T-helper 2 cell treated with Interferon-gamma antibody and Interleukin-4, amounts not matched to agents 100 ng/mL and 5 ng/mL, for 36 hours (primary cell): ENCODE measurements at regions not wholly inside any gene's neighbourhood (a gene's known extent, or its start where the extent isn't known, plus 50 kb on each side); places are given as distances from the start of the nearest gene placed in this dataset.
"Not testable (repeated sequence)": the region's sequence is repeated elsewhere in the genome, so short reads cannot be mapped to it uniquely, and the experiment has no call there.

Experiments
- intact Hi-C: fragments of 100-400 bp; cut with micrococcal nuclease; formaldehyde crosslinking; loops from one replicate; pipeline ENCODE4 v1.15.1; 2023

GRCh38 chr3:154904328-154904727 lies 175.8 kb upstream of the MME start:
- intact Hi-C loops = loop anchor here (10.0 kb wide), 1 partner anchor 420 kb away; no protein-coding TSS in a partner anchor

- intact Hi-C loops = loop anchor here (10.0 kb wide), 1 partner anchor 422 kb away; no protein-coding TSS in a partner anchor
Observed at GRCh38 chr3:154902495-154902894, 177.6 kb upstream of the MME start.

GRCh38 chr3:154901278-154901677 lies 178.8 kb upstream of the MME start:
- intact Hi-C loops = loop anchor here (10.0 kb wide), 1 partner anchor 424 kb away; no protein-coding TSS in a partner anchor

GRCh38 chr3:154900816-154901215 lies 179.3 kb upstream of the MME start:
- intact Hi-C loops = loop anchor here (10.0 kb wide), 1 partner anchor 424 kb away; no protein-coding TSS in a partner anchor

- intact Hi-C loops = no loop called here
Observed at GRCh38 chr3:154898916-154899315, 181.2 kb upstream of the MME start.

- intact Hi-C loops = no loop called here
Observed at GRCh38 chr3:154898443-154898842, 181.7 kb upstream of the MME start.

- intact Hi-C loops = no loop called here
Observed at GRCh38 chr3:154893813-154894212, 186.3 kb upstream of the MME start.

- intact Hi-C loops = no loop called here
Observed at GRCh38 chr3:154889227-154889634, 190.9 kb upstream of the MME start.

GRCh38 chr3:154887869-154888268 lies 192.2 kb upstream of the MME start:
- intact Hi-C loops = no loop called here

- intact Hi-C loops = no loop called here
Observed at GRCh38 chr3:154886437-154886836, 193.7 kb upstream of the MME start.

- intact Hi-C loops = no loop called here
Observed at GRCh38 chr3:154885418-154885817, 194.7 kb upstream of the MME start.

- intact Hi-C loops = no loop called here
Observed at GRCh38 chr3:154884952-154885351, 195.2 kb upstream of the MME start.

- intact Hi-C loops = no loop called here
Observed at GRCh38 chr3:154875142-154875541, 205.0 kb upstream of the MME start.

- intact Hi-C loops = no loop called here
Observed at GRCh38 chr3:154872696-154873095, 207.4 kb upstream of the MME start.

GRCh38 chr3:154872074-154872473 lies 208.0 kb upstream of the MME start:
- intact Hi-C loops = no loop called here

GRCh38 chr3:154864947-154865346 lies 215.2 kb upstream of the MME start:
- intact Hi-C loops = no loop called here

GRCh38 chr3:154862265-154862664 lies 217.9 kb upstream of the MME start:
- intact Hi-C loops = no loop called here

- intact Hi-C loops = not testable (repeated sequence)
Observed at GRCh38 chr3:154852998-154853397, 227.1 kb upstream of the MME start.

GRCh38 chr3:154852515-154852914 lies 227.6 kb upstream of the MME start:
- intact Hi-C loops = no loop called here

GRCh38 chr3:154851644-154852043 lies 228.5 kb upstream of the MME start:
- intact Hi-C loops = no loop called here

GRCh38 chr3:154850921-154851320 lies 229.2 kb upstream of the MME start:
- intact Hi-C loops = no loop called here

GRCh38 chr3:154849408-154849807 lies 230.7 kb upstream of the MME start:
- intact Hi-C loops = no loop called here

- intact Hi-C loops = no loop called here
Observed at GRCh38 chr3:154844863-154845262, 235.3 kb upstream of the MME start.

- intact Hi-C loops = no loop called here
Observed at GRCh38 chr3:154843647-154844046, 236.5 kb upstream of the MME start.
